ENCODE measurements at regions not wholly inside any gene's neighbourhood (a gene's known extent, or its start where the extent isn't known, plus 50 kb on each side); places are given as distances from the start of the nearest gene placed in this dataset.

DNA sequence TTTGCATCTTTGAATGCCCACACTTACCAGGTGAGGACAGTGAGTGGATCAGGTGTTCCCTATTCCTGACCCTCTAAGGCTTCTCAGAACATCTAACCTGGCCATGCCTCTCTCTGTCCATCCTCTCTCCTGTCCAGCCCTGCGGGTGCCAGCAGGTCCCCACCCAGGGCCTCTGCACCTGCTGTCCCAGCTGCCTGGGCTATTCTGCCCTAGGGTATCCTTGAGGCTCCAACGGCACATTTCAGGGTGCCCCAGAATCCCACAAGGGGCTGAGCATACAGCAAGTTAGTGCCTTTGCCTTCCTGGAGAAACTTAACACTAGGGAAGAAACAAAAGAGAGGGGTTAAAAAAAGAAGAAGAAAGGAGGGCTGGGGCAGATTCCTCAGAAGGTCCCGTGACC is 107.4 kb downstream of the UNCX start:
- TF ChIP-seq, protein P1, sequence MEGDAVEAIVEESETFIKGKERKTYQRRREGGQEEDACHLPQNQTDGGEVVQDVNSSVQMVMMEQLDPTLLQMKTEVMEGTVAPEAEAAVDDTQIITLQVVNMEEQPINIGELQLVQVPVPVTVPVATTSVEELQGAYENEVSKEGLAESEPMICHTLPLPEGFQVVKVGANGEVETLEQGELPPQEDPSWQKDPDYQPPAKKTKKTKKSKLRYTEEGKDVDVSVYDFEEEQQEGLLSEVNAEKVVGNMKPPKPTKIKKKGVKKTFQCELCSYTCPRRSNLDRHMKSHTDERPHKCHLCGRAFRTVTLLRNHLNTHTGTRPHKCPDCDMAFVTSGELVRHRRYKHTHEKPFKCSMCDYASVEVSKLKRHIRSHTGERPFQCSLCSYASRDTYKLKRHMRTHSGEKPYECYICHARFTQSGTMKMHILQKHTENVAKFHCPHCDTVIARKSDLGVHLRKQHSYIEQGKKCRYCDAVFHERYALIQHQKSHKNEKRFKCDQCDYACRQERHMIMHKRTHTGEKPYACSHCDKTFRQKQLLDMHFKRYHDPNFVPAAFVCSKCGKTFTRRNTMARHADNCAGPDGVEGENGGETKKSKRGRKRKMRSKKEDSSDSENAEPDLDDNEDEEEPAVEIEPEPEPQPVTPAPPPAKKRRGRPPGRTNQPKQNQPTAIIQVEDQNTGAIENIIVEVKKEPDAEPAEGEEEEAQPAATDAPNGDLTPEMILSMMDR (IDR thresholded peaks at IDR 0.05) = no peak
- no peak for TF ChIP-seq POLR2A (IDR thresholded peaks at IDR 0.05)
- no peak for TF ChIP-seq EP300 (IDR thresholded peaks at IDR 0.05)
